ENCODE measurements at regions not wholly inside any gene's neighbourhood (a gene's known extent, or its start where the extent isn't known, plus 50 kb on each side); places are given as distances from the start of the nearest gene placed in this dataset.
"Not testable (repeated sequence)": the region's sequence is repeated elsewhere in the genome, so short reads cannot be mapped to it uniquely, and the experiment has no call there.

DNA sequence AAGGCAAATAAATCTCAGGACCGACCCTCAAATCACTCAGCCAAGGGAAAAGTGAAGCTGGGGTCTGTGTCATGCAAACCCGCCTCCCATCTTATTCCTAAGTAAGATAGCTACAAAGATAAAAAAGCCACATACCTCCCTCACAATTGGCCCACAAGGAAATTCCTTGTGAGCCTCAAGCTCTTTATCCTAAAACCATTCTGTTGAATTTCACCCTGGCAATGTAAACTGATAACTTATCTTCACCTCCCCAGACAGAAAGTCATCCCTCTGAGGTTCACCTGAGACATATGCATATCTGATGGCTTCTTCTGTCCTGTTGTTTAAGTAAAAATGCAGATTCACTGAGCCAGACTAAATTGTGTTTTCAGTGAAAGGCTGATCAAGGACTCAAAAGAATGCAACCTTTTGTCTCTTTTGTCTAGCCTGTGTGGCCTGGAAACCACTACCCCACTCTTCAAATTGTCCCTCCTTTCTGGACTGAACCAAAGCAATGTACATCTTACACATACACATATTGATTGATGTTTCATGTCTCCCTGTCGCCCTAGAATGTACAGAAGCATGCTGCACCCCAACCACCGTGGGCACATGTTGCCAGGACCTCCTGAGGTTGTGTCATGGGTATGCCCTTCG lies 91.3 kb downstream of the MFAP3L start:
- DNase-seq = no peak
- Mint-ChIP-seq H3K4me3 (no peak overlapping the region), H3K4me1 (ENCODE audit: low read depth in 2 of 2) (no peaks in the 10 kb centered on the region), H3K9me3 (no peaks in the 10 kb centered on the region), H3K27ac (no peak overlapping the region), H3K36me3 (ENCODE audit: insufficient read depth) (no peaks in the 10 kb centered on the region), H3K27me3 (peaks cover 11 to 12% of the 10 kb centered on the region in 2 donors)
- ATAC-seq (replicated peaks) = no peak

DNA sequence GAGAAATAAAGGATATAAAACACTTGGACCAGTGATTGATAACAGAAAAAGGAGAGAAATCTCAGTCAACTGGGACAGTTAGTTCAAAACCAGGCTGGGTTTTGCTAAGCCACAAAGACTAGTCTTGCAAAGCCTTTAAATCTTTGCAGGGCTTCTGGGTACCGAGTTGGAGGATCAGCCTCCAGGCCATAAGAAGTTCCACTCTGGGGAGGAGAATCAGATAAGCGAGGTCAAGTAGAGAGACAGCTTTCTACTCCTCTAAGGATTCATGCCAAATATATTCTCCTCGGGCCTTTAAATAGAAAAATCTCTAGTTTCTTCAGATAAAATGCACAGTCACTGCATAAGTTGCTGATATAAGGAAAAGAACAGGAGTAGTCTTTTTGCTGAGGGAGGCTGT lies 92.7 kb downstream of the MFAP3L start:
- no peak for DNase-seq
- Mint-ChIP-seq H3K36me3 (ENCODE audit: insufficient read depth) (no peaks in the 10 kb centered on the region), H3K4me1 (ENCODE audit: low read depth in 2 of 2) (no peaks in the 10 kb centered on the region), H3K4me3 (no peak overlapping the region), H3K27ac (no peak overlapping the region), H3K27me3 (peaks cover 16 to 24% of the 10 kb centered on the region in 2 donors), H3K9me3 (no peaks in the 10 kb centered on the region)
- ATAC-seq (replicated peaks) = no peak

- Mint-ChIP-seq H3K4me1 (ENCODE audit: low read depth in 2 of 2) (no peaks in the 10 kb centered on the region), H3K27ac (no peak overlapping the region), H3K36me3 (ENCODE audit: insufficient read depth) (no peaks in the 10 kb centered on the region), H3K9me3 (no peaks in the 10 kb centered on the region), H3K4me3 (no peak overlapping the region), H3K27me3 (peaks cover 23 to 32% of the 10 kb centered on the region in 2 donors)
- no peak for DNase-seq
- ATAC-seq (replicated peaks) = no peak
These were observed 94.2 kb downstream of the MFAP3L start for GRCh38 chr4:169931964-169932363.

DNA sequence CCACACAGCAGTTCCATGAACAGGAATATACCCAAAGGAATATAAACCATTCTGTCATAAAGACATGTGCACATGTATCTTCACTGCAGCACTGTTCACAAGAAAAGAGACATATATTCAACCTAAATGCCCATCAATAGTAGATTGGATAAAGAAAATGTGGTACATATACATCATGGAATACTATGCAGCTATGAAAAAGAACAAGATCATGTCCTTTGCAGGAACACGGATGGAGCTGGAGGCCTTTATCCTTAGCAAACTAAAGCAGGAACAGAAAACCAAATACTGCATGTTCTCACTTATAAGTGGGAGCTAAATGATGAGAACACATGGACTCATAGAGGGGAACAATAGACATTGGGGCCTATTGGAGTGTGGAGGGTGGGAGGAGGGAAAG lies 95.4 kb downstream of the MFAP3L start:
- H3K9me3 Mint-ChIP-seq; DNase-seq; H3K4me1 Mint-ChIP-seq (ENCODE audit: low read depth in 2 of 2); H3K36me3 Mint-ChIP-seq (ENCODE audit: insufficient read depth); H3K27ac Mint-ChIP-seq; H3K4me3 Mint-ChIP-seq; ATAC-seq (replicated peaks): not testable (repeated sequence)
- H3K27me3 Mint-ChIP-seq = peaks cover 26 to 32% of the 10 kb centered on the region in 2 donors

GRCh38 chr4:169927280-169927679 lies 98.9 kb downstream of the MFAP3L start:
- ATAC-seq (replicated peaks) (no peak), DNase-seq (no peak)
- no peak overlapping the region for H3K4me3 Mint-ChIP-seq
- no peaks in the 10 kb centered on the region for H3K4me1 Mint-ChIP-seq (ENCODE audit: low read depth in 2 of 2)
- peaks cover 34% of the 10 kb centered on the region in 2 donors for H3K27me3 Mint-ChIP-seq
- no peak overlapping the region for H3K27ac Mint-ChIP-seq
- H3K9me3 Mint-ChIP-seq = no peaks in the 10 kb centered on the region
- H3K36me3 Mint-ChIP-seq (ENCODE audit: insufficient read depth) = no peaks in the 10 kb centered on the region

DNA sequence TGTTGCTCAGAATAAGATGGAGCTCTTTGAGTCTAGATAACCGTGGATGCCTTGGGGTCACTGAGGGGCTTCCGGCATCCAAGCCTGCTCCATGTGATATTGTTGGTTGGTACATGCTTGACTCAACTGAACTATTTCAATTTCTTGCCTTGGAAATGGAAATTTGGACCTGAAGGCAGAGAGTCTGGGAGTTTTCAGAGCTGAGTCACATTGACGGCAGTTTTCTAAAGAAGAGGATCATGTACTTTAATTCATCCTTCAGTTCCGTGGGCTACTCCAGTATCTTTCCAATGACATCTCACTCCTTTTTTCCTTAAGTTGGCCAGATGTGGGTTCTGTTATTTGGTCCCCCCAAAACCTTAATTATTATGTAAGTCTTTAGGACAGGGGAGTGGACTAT lies 100.5 kb downstream of the MFAP3L start:
- no peak for DNase-seq
- Mint-ChIP-seq H3K27me3 (peaks cover 37 to 39% of the 10 kb centered on the region in 2 donors), H3K9me3 (no peaks in the 10 kb centered on the region)

GRCh38 chr4:169922632-169923276 lies 103.4 kb downstream of the MFAP3L start:
- Mint-ChIP-seq H3K36me3 (ENCODE audit: insufficient read depth) (no peaks in the 10 kb centered on the region), H3K27me3 (peaks cover 20 to 34% of the 10 kb centered on the region in 2 donors), H3K4me1 (ENCODE audit: low read depth in 2 of 2) (no peaks in the 10 kb centered on the region), H3K27ac (no peak overlapping the region), H3K9me3 (no peaks in the 10 kb centered on the region), H3K4me3 (no peak overlapping the region)
- ATAC-seq (replicated peaks) (no peak), DNase-seq (no peak)

More for the DNA sequence above, 100.5 kb downstream of the MFAP3L start:
- H3K36me3 Mint-ChIP-seq (ENCODE audit: insufficient read depth) = no peaks in the 10 kb centered on the region
- no peak for ATAC-seq (replicated peaks)
- no peak overlapping the region for H3K4me3 Mint-ChIP-seq
- no peak overlapping the region for H3K27ac Mint-ChIP-seq
- no peaks in the 10 kb centered on the region for H3K4me1 Mint-ChIP-seq (ENCODE audit: low read depth in 2 of 2)

- ATAC-seq (replicated peaks) (no peak), DNase-seq (no peak)
- Mint-ChIP-seq H3K4me3 (no peak overlapping the region), H3K9me3 (peaks cover 2 to 10% of the 10 kb centered on the region in 2 donors), H3K36me3 (ENCODE audit: insufficient read depth) (no peaks in the 10 kb centered on the region), H3K4me1 (ENCODE audit: low read depth in 2 of 2) (no peaks in the 10 kb centered on the region), H3K27ac (no peak overlapping the region), H3K27me3 (peaks cover 26 to 29% of the 10 kb centered on the region in 2 donors)
These were observed 104.5 kb downstream of the MFAP3L start for GRCh38 chr4:169921732-169922131.

DNA sequence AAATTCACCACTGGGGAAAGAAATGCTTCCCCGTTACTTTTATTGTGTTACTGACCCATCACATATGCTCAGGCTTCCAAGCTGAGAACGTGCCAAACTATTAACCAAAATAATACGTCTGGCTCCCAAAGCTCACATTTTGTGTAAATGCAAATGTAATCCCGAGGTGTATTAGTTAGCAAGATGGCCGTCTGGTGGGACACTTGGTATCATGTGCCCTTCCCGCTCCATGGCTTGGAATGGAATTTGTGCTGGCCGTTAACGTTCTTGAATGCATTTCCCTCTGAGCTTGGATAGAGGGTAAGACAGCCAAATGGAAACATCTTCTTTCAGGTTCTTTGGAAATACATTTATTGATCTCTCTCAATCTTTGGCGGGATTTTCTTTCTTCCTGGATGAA lies 105.0 kb downstream of the MFAP3L start:
- Mint-ChIP-seq H3K27me3 (peaks cover 27 to 31% of the 10 kb centered on the region in 2 donors), H3K4me3 (no peak overlapping the region), H3K4me1 (ENCODE audit: low read depth in 2 of 2) (no peaks in the 10 kb centered on the region), H3K9me3 (peaks cover 2 to 11% of the 10 kb centered on the region in 2 donors), H3K36me3 (ENCODE audit: insufficient read depth) (no peaks in the 10 kb centered on the region), H3K27ac (no peak overlapping the region)
- DNase-seq (no peak), ATAC-seq (replicated peaks) (no peak)

DNA sequence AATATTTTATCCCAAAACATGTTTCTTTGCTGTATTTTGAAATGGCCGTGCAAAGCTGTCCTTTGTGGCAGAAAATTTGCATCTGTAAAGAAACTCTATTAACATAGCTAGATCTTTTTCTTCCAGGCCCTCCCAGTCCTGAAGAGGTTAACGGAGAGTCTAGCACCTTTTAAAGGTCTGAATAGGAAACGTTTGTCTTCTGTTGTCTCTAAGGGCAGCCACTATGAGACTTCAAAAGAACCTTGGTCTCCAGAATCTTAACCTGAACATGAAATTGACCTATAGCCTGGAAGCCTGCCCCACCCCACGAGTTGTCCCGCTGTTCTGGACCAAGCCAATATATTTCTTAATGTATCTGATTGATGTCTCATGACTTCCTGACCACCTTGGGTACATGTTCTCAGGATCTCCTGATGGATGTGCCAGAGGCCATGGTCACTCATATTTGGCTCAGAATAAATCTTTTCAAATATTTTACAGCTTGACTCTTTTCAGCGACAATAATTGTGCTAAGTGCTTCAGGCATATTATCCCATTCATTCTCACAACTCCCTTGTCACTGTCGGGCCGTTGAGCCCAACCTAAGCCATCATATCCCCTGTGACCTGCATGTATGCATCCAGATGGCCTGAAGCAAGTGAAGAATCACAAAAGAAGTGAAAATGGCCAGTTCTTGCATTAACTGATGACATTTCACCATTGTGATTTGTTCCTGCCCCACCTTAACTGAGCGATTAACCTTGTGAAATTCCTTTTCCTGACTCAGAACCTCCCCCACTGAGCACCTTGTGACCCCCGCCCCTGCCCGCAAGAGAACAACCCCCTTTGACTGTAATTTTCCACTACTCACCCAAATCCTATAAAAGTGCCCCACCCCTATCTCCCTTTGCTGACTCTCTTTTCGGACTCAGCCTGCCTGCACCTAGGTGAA lies 106.7 kb downstream of the MFAP3L start:
- H3K9me3 Mint-ChIP-seq = peaks cover 2 to 11% of the 10 kb centered on the region in 2 donors
- not testable (repeated sequence) for DNase-seq; H3K27ac Mint-ChIP-seq; H3K4me3 Mint-ChIP-seq; H3K36me3 Mint-ChIP-seq (ENCODE audit: insufficient read depth); H3K4me1 Mint-ChIP-seq (ENCODE audit: low read depth in 2 of 2); ATAC-seq (replicated peaks)
- H3K27me3 Mint-ChIP-seq = peaks cover 23 to 34% of the 10 kb centered on the region in 2 donors

- ATAC-seq (replicated peaks) = no peak
These were observed 110.7 kb downstream of the MFAP3L start for GRCh38 chr4:169915545-169915944.

DNA sequence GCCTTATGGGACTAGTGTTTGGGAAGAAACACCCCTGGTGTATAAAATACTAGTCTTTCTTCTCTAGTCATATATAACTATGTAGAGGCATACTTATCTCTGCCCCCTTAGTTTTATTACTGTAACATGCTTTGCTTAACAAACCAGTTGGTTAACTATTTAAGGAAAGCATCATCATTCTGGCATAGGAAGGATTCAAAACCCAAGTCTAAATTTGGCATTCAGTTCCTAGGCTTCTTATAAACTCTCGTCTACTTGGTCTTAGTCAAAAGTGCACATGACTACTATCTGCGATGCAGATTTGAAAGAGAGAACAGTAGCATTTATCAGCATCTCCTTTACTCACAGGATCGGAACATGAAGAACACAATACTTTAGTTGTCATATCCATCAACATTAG lies 111.3 kb downstream of the MFAP3L start:
- ATAC-seq (replicated peaks) (no peak), DNase-seq (no peak)
- H3K27ac Mint-ChIP-seq = no peak overlapping the region
- no peaks in the 10 kb centered on the region for H3K36me3 Mint-ChIP-seq (ENCODE audit: insufficient read depth)
- H3K4me3 Mint-ChIP-seq = no peak overlapping the region
- no peaks in the 10 kb centered on the region for H3K4me1 Mint-ChIP-seq (ENCODE audit: low read depth in 2 of 2)
- H3K27me3 Mint-ChIP-seq = peaks cover 4 to 20% of the 10 kb centered on the region in 2 donors
- peaks cover 2 to 11% of the 10 kb centered on the region in 2 donors for H3K9me3 Mint-ChIP-seq

More at GRCh38 chr4:169915545-169915944, 110.7 kb downstream of the MFAP3L start:
- Mint-ChIP-seq H3K9me3 (peaks cover 2 to 11% of the 10 kb centered on the region in 2 donors), H3K4me1 (ENCODE audit: low read depth in 2 of 2) (no peaks in the 10 kb centered on the region), H3K4me3 (no peak overlapping the region), H3K36me3 (ENCODE audit: insufficient read depth) (no peaks in the 10 kb centered on the region), H3K27me3 (peaks cover 10 to 24% of the 10 kb centered on the region in 2 donors), H3K27ac (no peak overlapping the region)
- DNase-seq = no peak

DNA sequence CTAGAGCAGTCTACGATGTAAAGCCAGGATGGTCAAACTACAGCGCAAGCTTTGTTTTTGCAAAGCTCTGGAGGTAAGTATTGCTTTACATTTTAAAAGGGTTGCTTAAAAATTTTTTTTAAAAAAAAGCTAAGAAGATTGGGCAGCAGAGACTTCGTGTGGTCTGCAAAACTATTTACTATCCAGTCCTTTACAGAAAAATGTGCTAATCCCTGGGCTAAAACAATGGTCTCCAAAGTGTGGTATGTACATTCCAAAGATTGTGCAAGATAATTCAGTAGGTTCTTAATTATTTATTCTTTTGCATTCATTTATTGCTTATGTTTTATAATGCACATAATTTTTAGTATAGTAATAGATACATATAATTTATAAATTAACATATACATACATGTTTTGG lies 113.2 kb downstream of the MFAP3L start:
- H3K27ac Mint-ChIP-seq = no peak overlapping the region
- peaks cover 2 to 11% of the 10 kb centered on the region in 2 donors for H3K9me3 Mint-ChIP-seq
- no peaks in the 10 kb centered on the region for H3K4me1 Mint-ChIP-seq (ENCODE audit: low read depth in 2 of 2)
- no peak for ATAC-seq (replicated peaks)
- peaks cover 0 to 14% of the 10 kb centered on the region in 2 donors for H3K27me3 Mint-ChIP-seq
- DNase-seq = no peak
- no peak overlapping the region for H3K4me3 Mint-ChIP-seq
- no peaks in the 10 kb centered on the region for H3K36me3 Mint-ChIP-seq (ENCODE audit: insufficient read depth)

Measured in effector memory CD8-positive, alpha-beta T cell (primary cell).